Esophagus squamous epithelium (tissue), 4 donors: ENCODE measurements at regions not wholly inside any gene's neighbourhood (a gene's known extent, or its start where the extent isn't known, plus 50 kb on each side); places are given as distances from the start of the nearest gene placed in this dataset.

ENCODE experiments used
- CTCF ChIP-seq, 6 experiments: fragments of 450-650 bp in 4 of 6; fragments of 200-600 bp in 2 of 6; sonication (generic) in 2 of 6; IDR thresholded peaks; one replicate each; pipeline ENCODE4 v1.5.1; 2016 to 2019; ENCODE audit warnings: antibody characterized with exemption in 6 of 6, mild to moderate bottlenecking in 4 of 6, moderate library complexity in 4 of 6
- POLR2A ChIP-seq, 4 donors: fragments of 450-650 bp; IDR thresholded peaks; one replicate each; pipeline ENCODE4 v1.6.1; 2017; ENCODE audit warnings: antibody characterized with exemption in 4 of 4, mild to moderate bottlenecking in 4 of 4, moderate library complexity in 3 of 4

DNA sequence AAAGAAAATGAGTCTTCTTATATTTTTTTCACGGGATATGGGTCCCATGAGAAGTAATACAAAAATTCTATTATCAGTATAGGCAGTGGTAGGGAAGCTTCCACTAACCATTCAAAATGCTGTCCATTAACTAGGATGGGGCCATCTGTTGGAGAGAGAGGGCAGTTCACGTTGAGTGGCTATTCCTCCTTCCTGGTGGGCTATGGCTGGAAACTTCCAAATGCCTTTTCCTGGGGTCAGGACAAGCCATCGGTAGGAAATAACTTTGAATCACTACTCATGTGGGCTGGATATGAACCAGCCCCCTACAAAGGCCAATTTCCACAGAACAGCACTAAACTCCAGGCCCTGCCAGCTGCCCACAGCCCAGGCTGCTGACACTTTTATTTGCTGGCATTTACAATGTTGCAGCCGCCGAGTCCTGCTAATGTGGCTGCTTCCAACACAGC is 156.1 kb upstream of the HNRNPA3 start:
- no peak for TF ChIP-seq CTCF (IDR thresholded peaks at IDR 0.05)
- TF ChIP-seq POLR2A (IDR thresholded peaks at IDR 0.05), result no peak
